ENCODE measurements at regions not wholly inside any gene's neighbourhood (a gene's known extent, or its start where the extent isn't known, plus 50 kb on each side); places are given as distances from the start of the nearest gene placed in this dataset.

DNA sequence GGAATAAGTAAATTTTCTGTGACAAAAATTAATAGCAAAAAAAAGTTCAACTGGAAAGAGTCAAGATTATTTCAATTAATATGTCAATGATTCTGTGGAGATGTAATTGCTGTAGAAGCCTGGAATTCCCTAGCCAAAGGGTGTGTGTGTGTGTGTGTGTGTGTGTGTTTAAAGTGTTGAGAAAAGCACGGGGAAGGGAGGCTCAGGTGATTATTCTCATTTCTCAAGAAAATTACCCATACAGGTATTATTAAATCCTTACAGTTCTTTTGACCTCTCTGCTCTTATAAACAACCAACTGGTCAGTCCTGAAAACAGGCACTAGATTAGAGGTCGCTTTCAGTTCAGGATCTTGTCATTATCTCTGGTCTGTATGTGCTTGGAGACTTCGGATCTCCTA, 129.3 kb upstream of the SASH1 start:
- no peak for DNase-seq (ENCODE audit: low spot score)

DNA sequence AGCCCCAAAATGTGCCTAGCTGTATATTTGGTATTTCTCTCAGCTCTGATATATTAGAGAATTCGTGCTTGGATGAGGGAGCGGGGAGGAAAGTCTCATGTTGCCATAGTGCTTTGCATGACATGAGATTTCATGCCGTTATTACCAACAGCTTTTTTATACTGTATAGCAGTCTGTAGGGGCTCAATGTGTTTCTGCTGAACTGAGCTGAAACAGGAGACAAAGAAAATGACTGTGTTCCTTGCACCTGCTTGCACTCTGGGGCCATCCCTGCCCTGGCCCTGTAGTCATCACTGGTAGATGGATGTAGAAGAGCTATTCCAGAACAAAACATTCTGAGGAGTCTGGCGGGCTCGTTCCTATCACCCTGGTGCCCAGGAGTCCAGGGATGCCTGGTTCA, 128.0 kb upstream of the SASH1 start:
- DNase-seq (ENCODE audit: low spot score): no peak

- no peak for DNase-seq (ENCODE audit: low spot score)
These were observed 125.6 kb upstream of the SASH1 start for GRCh38 chr6:148217051-148217450.

DNA sequence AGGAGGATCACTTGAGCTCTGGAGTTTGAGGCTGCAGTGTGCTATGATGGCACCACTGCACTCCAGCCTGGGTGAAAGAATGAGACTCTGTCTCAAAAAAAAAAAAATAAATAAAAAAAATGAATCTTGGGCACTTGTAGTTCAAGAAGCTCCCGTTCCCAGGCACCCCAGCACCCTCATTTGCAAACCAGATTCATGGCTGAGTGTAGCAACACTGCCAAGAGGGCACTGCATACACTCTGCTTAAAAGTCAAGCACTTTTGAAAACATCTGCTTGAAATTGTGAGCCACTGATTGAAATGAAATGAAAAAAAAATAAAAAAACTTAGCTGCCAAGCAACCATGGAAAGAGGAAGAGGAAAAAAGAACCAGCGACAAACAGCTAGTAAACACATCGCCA, 124.7 kb upstream of the SASH1 start:
- no peak for DNase-seq (ENCODE audit: low spot score)

DNA sequence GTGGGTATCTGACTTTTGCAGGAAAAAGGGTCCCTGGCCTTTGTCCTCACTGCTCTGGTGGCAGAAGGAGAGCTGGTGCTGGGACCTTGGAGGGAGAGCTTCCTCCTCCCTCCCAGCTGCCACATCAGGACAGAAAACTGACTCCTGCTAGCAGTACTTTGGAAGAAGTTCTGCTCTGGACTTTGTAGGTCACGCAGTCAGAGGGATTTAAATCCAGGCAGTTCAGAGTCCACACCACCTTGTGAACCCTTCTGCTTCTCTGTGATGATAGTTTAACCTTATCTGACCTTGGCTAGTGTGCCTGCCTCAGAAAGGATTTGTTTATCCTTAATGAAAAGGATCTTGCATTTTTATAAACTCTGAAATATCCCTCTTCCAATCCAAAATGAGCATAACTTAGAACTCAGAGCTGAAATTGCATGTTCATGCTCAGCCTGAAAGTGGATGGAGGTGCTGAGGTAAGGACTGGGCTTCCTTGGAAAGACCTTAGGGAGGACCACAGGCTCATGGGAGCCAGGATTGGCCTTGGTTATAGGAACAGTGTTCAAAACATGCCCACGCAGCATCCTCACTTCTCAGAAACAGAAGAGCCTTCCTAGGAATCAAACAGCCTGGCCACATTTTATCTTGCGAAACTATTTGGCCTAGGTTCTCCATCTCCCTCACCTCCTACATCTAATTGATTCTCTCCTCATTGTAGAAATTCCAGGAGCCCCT, 123.9 kb upstream of the SASH1 start:
- DNase-seq (ENCODE audit: low spot score): no peak

- DNase-seq (ENCODE audit: low spot score): no peak
These were observed 121.2 kb upstream of the SASH1 start for GRCh38 chr6:148221196-148221979.

- no peak for DNase-seq (ENCODE audit: low spot score)
These were observed 120.3 kb upstream of the SASH1 start for GRCh38 chr6:148222376-148222775.

DNA sequence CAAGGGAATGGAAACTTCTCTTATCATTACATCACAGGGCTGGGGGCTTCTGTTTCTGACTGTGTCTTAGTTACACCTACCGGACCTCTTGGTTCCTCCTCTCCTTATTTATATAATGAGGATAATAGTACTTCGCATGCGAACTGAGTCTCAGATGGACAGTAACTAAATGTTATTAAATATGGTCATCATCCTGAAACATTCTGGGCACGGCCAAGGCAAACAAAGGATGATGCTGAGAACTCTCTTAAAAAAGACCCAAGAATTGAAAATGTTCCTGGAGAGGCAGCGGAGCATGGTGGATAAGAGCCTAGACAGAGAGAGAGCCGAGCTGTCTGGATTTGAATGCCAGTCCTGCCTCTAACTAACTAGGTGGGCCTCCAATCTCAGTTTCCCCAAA, 119.8 kb upstream of the SASH1 start:
- DNase-seq (ENCODE audit: low spot score): no peak

DNA sequence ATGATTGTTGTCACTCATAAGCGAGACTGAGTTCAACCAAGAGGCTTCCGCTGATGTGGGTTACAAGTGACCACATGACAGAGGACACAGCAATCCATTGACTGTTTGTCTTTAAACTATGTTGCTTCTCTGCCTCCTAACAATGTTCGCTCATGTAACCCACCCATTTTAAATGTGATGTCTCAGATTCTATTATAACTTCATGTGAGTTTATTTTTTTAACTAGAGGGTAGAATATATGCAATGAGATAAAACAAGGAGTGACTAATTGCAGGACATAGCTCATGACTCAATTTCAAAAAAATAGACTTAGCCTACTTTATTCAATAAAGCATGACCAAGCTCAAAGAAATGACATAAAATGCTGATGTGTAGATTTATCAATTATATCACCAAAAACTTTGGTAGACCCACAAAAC, 119.2 kb upstream of the SASH1 start:
- DNase-seq (ENCODE audit: low spot score): no peak

DNA sequence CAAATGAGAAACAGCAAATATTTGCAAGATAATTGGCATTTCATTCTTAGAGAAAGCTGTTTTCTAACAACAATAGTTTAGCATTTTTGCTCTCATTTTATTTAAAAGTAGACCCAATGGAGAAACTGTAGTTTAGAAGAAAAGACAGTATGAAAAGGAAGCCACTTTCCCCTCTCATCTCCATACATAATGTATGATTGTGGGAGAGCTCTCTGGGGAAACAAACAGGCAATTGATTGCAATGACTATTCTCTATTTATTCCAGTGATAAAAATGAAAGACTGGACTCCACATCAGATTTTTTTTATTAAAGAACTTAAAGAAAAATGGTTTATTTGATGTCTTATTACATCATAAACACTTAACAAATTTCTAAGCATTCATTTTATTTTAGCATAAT, 116.8 kb upstream of the SASH1 start:
- no peak for DNase-seq (ENCODE audit: low spot score)

GRCh38 chr6:148226284-148226683, 116.4 kb upstream of the SASH1 start:
- DNase-seq (ENCODE audit: low spot score): no peak

DNA sequence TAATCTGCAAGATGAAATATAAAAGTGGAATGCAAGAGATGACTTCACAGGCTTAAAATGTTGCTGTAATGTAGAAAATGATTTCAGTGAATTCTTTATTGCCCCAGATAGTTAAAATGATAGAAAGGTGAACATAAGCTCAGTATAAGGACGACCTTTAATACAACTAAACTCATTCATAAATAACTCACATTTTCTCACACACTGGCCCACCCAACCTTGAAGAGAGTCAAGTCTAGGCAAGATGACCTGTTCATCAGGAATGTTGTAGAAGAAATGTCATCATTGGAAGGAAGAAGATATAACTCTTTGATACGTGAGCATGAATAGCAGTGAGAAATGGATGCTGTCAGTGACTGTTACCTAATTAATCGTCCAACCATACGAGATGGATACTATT, 111.1 kb upstream of the SASH1 start:
- no peak for DNase-seq (ENCODE audit: low spot score)

DNA sequence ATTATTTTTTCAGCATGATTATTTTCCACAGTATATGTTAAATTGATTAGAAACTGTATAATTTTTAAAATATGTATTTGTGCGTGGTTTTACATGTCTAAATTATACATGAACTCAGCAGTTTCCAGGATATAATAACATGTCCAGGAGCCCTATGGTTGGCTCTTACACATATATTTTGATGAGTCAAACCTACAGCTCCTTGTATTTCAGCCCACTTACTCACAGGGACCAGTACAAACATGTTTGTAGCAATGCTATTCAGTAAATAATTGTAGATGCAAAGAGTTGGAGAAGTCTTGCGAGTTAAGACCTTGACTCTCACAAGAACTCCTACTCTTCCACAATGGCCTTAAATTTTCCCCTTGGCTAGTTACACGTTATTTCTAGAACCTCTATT, 107.2 kb upstream of the SASH1 start:
- DNase-seq (ENCODE audit: low spot score): no peak

DNA sequence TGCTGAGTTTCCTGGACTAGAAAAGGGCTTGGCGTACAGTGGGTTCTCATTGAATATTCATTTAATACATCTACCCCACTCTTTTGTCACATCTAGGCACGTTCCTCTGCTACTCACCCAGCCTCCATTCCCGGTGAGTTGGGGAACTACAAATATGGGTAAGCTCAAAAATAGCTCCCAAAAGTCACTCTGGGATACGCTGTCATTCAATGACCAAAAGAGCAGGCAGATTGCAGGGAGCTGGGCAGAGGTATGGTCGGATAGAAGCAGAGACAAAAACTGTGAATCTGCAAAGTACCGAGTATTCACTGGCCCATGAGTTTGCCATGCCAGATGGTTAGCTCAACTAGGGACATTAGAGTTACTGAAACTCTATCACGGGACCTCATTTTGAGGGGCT, 103.9 kb upstream of the SASH1 start:
- no peak for DNase-seq (ENCODE audit: low spot score)

DNA sequence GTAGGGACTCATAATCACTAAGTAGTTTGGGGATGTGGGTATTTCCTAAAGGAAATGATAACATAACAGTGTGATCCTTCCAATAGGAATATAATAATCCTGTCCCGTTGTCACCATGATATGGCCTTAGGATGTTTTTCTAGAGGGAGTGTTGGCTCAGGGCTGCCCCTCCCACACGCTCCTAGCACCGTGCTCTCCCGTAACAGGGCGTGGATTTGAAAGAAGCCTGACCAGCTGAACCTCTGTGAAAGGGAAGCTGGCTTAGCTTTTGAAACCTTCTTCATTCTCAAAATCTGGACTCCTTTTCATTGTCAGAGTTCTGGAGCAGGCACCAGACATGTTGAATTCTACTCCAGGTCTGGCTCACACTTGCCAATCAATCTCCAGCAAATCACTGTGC, 103.4 kb upstream of the SASH1 start:
- DNase-seq (ENCODE audit: low spot score): no peak

DNA sequence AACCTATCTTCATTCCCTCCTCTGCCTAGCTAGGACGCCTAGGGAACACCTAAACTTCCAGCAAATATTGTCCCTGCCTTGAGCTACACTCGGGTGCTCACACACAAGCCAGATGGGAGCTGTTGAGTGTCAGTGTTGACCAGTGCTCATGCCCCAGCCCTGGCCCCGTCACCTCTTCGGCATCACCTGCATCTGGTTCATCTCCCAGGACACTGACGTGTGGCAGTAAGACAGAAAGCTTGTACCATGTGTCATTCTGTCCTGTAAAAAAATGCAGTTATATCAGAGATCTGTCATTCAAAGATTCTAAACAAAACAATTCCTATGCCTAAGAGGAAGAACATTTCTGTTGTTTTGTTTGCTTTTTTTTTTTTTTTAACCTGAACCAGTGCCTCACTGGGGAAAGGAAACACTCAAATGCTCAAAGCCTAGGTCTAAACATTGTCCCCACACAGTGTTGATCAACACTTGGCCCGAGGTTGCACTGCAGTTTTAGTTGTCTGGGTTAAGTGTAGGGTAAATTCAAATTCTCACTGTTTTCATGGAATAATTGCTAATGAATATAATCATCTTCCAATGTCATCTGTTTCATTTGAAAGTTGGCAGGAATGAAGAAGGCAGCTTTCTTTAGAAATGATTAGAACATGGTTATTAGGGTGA, 102.7 kb upstream of the SASH1 start:
- DNase-seq (ENCODE audit: low spot score): no peak

DNA sequence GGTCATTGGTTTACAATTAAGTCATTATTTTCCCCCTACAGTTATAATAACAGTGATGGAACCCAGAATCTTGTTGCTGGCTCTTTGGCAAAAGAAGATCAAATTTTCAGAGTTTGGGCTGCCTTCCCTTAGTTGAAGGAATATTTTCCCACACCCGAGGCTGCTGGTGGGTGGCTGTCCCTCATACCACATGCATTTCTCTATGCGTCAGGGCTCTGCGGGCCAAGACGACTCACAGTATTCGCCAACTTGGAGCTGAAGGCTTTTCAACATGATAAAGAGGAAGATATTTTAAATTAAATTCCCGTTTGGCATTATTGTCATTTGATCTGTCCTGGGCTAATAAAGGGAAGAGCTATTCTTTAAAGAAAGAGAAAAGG, 102.2 kb upstream of the SASH1 start:
- DNase-seq (ENCODE audit: low spot score): no peak

DNA sequence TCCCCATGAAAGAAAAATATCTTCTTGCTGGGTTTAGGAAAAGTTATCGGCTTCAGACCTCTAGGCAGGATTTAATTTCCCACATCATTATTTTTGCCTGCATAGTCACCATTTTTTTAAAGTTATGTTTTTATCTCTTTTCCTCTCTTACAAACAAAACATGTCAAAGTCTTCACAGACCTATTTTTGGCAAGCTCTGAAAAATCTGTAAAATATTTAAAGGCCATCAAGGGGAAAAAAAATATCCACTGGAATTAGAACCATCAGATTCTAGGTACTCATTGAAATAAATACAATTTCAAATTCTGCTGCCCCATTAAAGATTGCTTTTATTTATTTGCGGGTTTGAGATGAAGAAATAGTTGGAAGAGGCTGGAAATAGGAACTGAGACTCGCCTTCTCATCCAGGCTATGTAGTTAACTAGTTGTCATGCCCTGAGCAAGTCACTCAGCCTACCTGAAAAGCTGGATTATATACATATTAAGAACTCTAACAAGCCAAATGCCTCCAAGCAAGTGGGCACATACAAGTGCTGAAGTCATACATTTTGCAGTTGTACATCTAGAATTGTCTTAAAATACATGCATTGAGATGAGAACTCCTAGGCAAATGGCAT, 101.7 kb upstream of the SASH1 start:
- DNase-seq (ENCODE audit: low spot score): no peak

- DNase-seq (ENCODE audit: low spot score): no peak
These were observed 100.5 kb upstream of the SASH1 start for GRCh38 chr6:148242180-148242579.

DNA sequence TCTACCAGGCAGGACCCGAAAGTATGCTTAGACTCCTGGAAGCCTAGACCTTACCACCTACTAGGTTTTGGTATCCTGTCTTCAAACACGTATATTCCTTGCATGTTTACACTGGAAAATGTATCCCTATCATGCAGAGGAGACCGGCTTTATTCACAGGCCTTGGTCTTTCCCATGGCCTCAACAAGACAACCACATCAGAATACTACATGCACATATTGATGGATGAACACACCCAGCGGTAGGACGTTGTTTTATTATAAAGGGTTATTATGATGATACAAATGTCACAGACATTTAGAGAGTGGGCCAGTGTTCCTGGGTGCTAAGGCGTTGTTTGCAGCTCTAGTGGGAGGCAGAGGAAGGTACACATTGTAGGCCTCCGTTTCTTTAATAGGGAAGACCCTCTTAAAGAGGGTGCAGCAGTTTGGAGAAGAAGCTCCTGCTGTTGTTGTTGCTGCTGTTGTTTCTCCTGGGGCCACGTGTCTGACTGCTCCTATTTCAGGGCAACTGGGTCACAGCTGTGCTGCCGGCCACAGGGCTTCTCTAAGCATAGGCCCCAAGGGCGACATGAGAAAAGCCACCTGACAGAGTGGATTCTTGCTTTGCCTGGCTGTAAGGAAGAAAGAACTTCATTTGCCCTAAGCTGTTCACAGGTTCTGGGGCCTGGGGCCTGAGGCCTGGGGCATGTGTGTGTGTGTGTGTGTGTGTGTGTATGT, 98.3 kb upstream of the SASH1 start:
- no peak for DNase-seq (ENCODE audit: low spot score)

DNA sequence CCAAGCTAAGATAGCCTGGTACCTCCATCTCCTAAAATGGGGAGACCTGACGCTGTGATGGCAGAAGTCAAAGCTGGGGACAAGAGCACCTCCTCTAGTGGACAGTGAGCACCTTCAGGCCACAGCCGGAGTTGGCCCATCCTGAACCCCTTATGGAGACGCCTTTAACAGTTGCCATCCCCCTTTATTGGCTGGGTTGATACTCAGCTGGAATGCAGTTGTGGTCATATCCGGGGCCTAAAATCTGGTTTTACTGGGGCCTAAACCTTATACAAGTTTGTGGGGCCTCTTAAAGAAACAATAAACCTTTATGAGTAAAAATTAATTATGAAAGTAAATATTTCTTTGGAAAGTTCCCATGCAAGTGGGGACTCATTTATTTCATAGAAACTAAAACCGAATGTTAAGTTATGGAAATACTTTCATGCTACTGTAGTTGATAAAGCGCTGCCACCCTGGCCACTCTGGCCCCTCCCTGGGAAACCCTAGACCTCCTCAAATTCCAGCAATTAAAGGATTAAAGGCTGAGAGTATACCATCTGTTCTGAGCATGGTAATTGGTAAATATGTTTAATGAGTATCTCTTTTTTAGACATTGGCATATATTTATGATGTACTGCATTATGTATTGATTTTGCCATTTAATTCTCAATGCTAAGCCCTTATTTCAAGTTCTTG, 95.1 kb upstream of the SASH1 start:
- DNase-seq (ENCODE audit: low spot score): no peak

GRCh38 chr6:148249160-148249559, 93.5 kb upstream of the SASH1 start:
- no peak for DNase-seq (ENCODE audit: low spot score)

Data from CD4-positive, alpha-beta T cell treated with Interleukin-6 at 100 ng/mL for 8 hours (primary cell).